ENCODE measurements at regions not wholly inside any gene's neighbourhood (a gene's known extent, or its start where the extent isn't known, plus 50 kb on each side); places are given as distances from the start of the nearest gene placed in this dataset.

DNA sequence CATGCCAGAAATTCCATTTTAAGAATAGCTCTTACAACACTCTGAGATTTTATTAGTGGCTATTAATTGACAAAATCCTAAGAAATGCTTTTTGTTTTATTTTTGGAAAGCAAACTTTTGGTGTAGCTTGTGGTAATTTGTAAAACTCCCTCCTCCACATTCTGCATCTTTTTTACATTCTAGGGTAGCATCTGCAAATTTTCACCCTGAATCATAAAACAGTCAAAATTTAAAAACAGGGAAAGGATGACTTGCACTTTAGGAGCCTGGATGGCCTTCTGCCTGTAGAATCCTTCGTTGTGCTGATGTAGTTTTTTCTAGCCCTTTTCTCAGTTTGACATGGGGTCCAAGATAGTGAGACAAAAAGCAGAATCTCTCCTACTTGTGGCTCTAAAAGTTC lies 316.1 kb downstream of the ADRA2A start:
- intact Hi-C loops (cut with DNase I; ENCODE audit: low total_unique reads) = no loop called here
- WGBS, 2 donors = 14 to 16% methylated on average over 1 of the region's 1 CpG
- no peak overlapping the region for H3K4me3 ChIP-seq (ENCODE audit: low read depth, poor library complexity, severe bottlenecking)
- no peak for TF ChIP-seq POLR2A (IDR thresholded peaks at IDR 0.05)
- no peak for DNase-seq (ENCODE audit: low spot score in 2 of 2)

DNA sequence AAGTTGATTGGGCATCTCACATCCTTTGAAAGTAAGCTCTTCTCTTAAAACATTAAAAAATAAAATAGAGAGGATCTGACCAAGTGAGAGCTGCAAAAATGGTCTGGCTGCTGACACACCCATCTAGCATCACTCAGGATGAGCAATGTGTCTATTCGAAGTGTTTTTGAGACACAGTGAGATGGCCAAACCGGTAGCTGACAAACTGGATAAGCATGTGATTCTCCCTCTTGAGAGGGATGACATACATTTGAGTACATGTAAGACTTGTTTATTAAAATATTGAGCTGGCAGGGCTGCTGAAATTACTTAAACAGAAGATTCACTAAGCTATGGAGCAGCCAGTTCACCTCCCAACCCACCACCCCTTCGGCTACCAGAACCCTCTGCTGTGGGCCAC lies 333.9 kb downstream of the ADRA2A start:
- no peak overlapping the region for H3K4me3 ChIP-seq (ENCODE audit: low read depth, poor library complexity, severe bottlenecking)
- TF ChIP-seq, protein P1, sequence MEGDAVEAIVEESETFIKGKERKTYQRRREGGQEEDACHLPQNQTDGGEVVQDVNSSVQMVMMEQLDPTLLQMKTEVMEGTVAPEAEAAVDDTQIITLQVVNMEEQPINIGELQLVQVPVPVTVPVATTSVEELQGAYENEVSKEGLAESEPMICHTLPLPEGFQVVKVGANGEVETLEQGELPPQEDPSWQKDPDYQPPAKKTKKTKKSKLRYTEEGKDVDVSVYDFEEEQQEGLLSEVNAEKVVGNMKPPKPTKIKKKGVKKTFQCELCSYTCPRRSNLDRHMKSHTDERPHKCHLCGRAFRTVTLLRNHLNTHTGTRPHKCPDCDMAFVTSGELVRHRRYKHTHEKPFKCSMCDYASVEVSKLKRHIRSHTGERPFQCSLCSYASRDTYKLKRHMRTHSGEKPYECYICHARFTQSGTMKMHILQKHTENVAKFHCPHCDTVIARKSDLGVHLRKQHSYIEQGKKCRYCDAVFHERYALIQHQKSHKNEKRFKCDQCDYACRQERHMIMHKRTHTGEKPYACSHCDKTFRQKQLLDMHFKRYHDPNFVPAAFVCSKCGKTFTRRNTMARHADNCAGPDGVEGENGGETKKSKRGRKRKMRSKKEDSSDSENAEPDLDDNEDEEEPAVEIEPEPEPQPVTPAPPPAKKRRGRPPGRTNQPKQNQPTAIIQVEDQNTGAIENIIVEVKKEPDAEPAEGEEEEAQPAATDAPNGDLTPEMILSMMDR (IDR thresholded peaks at IDR 0.05) = no peak
- no peak for TF ChIP-seq POLR2A (IDR thresholded peaks at IDR 0.05)
- intact Hi-C loops (cut with DNase I; ENCODE audit: low total_unique reads) = no loop called here
- 43 to 46% methylated on average over 3 of the region's 3 CpGs for WGBS, 2 donors
- no peak for DNase-seq (ENCODE audit: low spot score in 2 of 2)

- no peak for DNase-seq (ENCODE audit: low spot score in 2 of 2)
- no peak overlapping the region for H3K4me3 ChIP-seq (ENCODE audit: low read depth, poor library complexity, severe bottlenecking)
- WGBS, 2 donors = 88 to 90% methylated on average over 1 of the region's 1 CpG
- intact Hi-C loops (cut with DNase I; ENCODE audit: low total_unique reads) = no loop called here
- no peak for TF ChIP-seq POLR2A (IDR thresholded peaks at IDR 0.05)
- TF ChIP-seq, protein P1 (IDR thresholded peaks at IDR 0.05) = no peak
Observed at GRCh38 chr10:111425459-111425858, 348.6 kb downstream of the ADRA2A start.

- no peak overlapping the region for H3K4me3 ChIP-seq (ENCODE audit: low read depth, poor library complexity, severe bottlenecking)
- WGBS, 2 donors = 73 to 80% methylated on average over 3 of the region's 3 CpGs
- no peak for DNase-seq (ENCODE audit: low spot score in 2 of 2)
- TF ChIP-seq, protein P1 (IDR thresholded peaks at IDR 0.05) = no peak
- no peak for TF ChIP-seq POLR2A (IDR thresholded peaks at IDR 0.05)
- intact Hi-C loops (cut with DNase I; ENCODE audit: low total_unique reads) = no loop called here
Observed at GRCh38 chr10:111429288-111430028, 352.6 kb downstream of the ADRA2A start.

DNA sequence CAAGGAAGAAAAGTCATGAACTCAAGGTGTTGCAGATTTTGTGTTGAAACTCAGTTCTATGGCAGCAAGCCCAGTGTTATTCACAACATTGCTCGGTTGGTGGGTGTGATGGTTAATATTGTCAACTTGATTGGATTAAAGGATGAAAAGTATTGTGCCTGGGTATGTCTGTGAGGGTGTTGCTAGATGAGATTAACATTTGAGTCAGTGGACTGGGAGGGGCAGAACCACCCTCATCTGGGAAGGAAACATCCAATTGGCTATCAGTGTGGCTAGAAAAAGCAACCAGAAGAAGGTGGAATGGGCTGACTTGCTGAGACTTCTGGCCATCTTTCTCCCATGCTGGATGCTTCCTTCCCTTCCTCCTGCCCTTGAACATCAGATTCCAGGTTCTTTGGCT lies 353.2 kb downstream of the ADRA2A start:
- no peak for DNase-seq (ENCODE audit: low spot score in 2 of 2)
- TF ChIP-seq, protein P1 (IDR thresholded peaks at IDR 0.05) = no peak
- no peak for TF ChIP-seq POLR2A (IDR thresholded peaks at IDR 0.05)
- 54 to 76% methylated on average over 1 of the region's 1 CpG for WGBS, 2 donors
- intact Hi-C loops (cut with DNase I; ENCODE audit: low total_unique reads) = no loop called here
- H3K4me3 ChIP-seq (ENCODE audit: low read depth, poor library complexity, severe bottlenecking) = no peak overlapping the region

DNA sequence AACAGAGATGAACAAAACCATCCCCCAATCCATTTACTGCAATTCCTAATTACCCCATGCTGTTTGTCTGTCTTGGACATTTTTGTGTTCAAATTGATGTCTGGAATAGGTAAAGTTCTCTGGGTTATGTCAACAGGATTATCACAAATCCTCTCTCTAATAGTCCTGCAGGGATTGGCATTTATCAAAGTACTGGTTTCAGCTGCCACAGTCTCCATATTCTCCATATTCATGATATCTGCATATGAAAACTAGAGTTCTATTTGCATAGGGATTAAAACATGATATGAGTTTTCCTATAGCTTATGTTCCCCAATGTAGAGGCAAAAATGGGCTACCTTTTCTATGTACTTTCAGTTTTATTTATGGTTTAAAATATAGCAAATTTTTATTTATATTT lies 355.8 kb downstream of the ADRA2A start:
- DNase-seq (ENCODE audit: low spot score in 2 of 2) = no peak
- no peak overlapping the region for H3K4me3 ChIP-seq (ENCODE audit: low read depth, poor library complexity, severe bottlenecking)
- intact Hi-C loops (cut with DNase I; ENCODE audit: low total_unique reads) = no loop called here
- TF ChIP-seq, protein P1 (IDR thresholded peaks at IDR 0.05) = no peak
- no peak for TF ChIP-seq POLR2A (IDR thresholded peaks at IDR 0.05)

Data from lower leg skin (tissue), 4 donors.